NCI-H524 (cell line): ENCODE measurements at regions not wholly inside any gene's neighbourhood (a gene's known extent, or its start where the extent isn't known, plus 50 kb on each side); places are given as distances from the start of the nearest gene placed in this dataset.

Experiments used
- DNase-seq, 2 experiments: peaks; one replicate each; lab custom pipeline; 2025; lab: John Stamatoyannopoulos, UW

DNA sequence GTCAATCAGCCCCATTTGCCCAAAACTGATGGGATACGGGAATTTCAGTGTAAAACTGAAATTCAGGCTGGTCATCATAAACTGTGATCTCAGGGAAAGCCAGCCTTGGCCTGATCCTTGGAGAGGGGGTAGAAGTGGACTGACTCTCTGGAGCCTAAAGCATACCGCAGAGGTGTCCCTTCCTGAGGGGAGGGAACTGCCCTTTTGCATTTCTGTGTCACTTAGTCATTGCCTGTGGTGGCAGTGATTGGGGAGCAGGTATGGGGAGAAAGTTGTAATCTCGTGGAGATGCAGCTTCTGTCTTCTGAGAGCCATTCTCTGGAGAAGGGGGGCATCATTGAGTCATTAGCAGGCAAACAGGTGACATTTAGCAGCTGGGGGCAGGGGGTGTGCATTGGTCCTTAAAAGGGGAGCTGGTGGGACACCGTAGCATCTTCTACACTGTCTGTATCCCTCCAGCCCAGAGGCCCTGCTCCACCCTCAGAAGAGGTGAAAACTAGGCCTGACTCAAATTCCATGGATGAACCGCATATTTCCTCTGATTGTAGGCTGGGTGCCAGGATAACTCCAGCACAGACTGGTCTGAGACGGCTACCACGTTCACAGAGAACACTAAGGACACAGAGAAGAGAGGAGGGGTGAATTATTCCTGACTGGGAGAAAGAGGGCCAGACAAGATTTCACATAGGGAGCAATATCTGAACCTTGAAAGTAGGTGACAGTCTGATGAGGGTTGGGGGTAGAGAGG, 143.3 kb downstream of the SEC61B start:
- DNase-seq, result no peak

DNA sequence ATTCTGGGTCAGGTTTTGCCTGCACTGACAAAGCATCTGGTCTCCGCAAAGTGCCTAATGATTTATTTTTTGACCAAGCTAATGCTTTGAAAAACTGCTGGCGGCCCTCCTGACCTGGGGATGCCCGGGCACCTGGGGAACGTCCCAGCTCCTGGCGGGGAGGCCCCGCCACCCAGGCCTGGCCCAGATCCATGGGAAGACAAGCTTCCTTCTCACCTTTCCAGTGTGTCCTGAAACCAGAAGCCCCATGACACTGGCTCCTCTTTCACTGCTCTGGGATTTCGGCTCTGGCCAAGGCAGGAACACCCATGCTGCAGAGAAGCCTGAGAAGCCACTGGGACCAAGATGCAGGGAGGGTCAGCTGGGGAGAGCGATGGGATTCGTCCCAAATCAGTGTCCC, 144.1 kb downstream of the SEC61B start:
- no peak for DNase-seq

DNA sequence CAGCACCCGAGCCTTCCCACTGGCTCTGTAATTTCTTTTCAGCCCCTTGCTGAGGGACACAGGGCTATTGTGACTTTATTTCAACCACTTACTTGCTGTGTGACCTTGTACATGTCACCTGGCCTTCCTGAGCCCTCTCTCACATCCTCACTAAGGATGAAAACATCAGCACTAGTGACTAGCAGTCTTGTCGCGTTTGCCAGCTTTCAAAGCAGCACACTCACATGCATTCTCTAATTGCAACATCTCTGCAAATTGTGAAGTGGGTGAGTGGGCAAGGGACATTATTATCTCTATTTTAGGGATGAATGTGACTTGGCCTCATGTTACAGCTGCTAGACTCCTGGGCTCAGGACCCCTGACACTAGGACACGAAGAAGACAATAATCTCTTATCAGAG, 144.5 kb downstream of the SEC61B start:
- no peak for DNase-seq

DNA sequence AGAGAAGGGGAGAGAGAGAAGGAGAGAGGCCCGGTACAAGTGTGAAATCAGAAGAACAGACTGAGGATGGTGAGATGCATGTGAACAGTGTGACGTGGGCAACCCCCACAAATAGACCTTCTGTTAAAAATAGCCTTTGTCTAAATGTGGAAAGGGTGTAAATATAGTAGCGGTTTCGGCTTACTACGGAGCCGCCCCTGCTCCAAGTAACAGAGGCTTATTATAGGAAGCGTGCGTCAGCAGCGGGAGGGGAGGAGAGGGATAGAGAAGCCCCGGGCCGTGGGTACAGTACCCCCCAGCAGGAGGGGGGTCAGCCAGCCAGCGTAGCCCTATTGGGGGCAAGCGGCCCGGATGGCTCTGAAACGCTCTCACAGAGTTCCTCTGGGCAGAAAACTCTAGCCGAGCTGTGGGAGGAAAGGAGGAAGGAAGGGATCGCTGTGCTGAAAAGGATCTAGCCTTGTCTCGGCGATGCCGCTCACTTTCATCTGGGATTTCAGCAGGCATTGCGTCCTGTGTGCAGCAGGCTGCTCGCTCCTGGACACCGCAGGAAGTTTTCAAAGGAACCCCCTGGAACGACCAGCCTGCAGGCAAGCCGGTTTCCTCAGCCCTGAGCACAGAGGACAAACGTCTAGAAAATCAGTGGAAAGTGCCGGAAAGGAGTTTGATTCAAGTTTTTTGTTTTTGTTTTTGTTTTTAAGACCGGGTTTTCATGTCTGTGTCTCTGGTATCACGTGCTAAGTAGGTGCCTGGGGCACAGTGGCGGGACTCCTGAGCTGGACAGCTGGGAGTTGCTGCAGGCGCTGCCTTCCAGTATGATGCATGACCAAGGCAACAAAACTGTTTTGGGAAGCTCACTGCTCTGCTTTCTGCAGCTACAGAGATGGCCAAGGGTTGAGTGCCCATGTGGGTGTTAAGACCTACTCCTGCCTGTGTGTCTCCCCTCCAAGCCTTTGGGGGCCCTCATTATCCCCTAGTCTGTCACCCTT, 146.6 kb downstream of the SEC61B start:
- DNase-seq, result peak in 1 of 2 experiments; percentile 38

DNA sequence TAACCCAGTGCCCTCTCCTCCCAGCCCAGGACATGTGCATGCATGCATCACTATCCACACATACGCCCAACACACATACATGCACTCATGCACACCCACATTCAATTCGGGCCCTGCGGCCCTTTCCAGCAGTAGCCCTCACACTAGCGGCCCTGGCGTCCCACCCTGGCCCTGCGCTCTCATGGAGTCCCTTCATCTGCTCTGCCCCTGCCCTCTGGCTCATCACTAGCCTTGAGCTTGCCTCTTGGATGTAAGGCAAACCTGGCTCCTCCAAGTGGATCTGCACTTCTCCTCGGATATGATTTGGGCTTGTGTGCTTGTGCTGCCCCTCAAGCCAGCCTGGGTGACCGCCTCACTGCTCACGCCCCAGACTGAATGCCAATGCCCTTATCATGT, 147.2 kb downstream of the SEC61B start:
- DNase-seq, result no peak

DNA sequence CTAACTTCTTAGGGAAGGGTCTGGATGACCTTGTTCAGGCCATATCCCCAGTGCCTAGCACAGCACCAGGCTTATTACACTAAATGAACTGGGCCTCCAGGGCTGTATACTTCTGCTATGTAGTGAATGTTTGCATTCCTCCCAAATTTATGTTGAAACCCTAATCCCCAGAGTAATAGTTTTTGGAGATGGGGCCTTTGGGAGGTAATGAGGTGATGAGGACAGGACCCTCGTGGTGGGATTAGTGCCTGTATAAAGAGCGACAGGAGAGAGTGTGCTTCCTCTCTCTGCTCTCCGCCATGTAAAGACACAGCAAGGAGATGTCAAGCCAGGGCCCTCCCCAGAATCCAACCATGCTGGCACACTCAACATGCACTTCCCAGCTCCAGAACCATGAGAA, 148.3 kb downstream of the SEC61B start:
- DNase-seq, result no peak

DNA sequence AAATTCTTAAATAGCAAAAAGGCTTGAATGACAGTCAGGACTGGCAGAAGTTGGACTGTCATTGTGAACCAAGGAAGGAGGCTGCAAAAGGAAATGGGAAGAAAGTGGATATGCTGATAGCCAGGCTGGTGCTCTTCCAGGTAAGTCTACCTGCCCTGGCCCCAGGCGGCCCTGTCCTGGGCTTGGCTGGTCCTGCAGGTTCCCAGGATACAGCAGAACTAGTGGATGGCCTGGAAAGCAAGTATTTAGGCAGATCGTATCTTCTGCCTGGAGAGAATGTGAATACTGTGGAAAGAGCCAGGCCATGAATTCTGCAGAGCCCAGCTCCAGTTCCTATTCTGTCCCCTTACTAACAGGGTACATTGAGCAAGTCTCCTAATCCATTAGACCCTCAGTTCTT, 149.3 kb downstream of the SEC61B start:
- no peak for DNase-seq

DNA sequence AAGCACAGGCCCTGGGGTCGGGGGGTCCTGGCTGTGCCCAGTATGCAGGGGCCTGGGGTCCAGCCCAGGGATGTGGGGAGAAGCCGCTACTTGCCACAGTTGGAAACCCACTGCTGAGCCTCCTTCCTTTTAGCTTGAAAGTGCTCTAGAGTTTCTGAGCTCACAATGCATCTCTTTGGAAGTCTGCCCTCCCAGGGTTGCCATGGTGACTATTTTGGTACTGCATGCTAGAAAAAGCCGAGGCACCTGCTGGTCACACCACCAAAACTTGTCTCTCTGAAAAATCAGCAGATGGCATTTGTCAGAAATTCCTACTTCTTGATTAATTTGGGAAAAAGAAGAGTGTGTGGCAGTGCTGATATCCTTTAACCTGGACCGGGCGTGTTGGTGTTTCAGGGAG, 151.8 kb downstream of the SEC61B start:
- DNase-seq, result peak; percentile 37 to 77

DNA sequence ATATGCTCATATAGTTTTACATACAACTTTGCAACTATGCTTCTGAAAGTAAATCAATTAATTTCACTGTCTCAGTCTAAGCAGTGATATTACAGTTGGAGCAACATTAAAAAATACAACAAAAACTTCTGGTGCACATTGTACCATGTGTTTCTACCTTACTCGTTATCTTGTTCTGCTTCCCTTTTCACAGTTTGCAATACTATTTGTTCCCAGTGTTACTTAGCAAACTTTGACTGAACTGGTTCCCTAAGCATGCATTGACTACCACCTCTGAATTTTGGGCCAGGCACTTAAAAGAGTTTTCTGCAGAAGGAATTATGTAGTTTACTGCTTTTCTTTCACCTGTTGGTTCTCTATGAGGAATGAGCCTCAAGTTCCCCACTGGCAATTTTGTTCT, 152.7 kb downstream of the SEC61B start:
- no peak for DNase-seq

DNA sequence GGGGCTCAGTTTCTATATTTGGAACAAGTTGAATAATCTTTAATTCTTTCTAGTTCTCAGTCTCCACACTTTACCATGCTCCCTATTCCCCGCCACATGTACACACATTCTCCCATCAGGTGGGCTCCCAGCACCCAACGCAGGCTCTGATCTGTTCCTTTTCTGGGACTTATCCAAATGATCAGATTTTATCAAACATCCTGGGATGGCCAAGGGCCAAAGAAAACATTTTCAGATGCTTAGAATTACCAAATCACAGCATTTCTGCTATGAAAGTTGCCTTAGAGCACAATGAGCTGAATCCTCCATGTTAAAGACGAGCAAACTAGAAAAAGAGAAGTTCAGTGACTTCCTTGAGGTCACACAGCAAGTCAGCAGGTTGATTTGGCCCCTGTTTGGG, 153.4 kb downstream of the SEC61B start:
- DNase-seq, result no peak

DNA sequence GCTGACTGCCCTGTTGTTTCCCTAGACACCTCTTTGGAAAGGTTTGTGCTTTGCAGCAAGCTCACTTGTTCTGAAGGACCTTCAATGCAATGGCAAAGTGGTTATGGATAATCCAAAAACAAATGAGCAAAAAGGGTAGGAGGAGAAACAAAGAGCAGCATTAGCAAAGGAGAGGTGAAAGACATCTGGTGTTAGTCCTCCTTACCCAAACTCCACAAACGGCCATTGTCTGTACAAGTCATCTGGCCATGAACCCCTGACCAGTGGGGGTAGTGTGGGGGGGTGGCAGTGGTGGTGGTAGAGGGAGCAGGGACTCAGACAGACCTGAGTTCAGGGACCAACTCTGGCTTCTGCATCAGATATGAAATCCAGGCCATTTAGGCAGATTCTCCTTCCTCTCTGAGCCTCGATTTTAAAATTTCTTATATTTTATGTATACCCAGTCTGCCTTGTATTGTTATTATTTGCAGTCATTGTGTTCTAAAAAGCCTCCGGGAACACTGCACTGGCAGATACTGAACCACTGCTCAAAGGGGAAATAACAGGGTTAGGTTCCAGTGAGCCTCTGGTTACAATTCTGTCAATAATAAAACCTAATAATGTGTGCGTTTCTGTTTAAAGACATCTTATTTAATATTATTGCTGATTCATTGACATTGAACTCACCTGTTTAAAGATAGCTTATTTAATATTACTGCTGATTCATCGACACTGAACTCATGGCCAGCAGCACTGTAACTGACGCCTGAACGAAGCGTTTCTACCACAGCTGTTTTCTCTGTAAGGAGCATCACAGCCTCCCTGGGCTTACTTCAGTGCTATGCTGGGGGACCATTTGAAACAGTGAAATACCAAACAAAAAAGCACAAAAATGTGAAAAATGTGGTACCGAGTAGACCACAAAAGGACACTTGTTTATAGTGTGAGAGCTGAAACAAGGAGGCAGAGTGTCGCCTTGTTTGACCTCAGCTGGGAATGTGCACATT, 156.0 kb downstream of the SEC61B start:
- DNase-seq, result no peak

DNA sequence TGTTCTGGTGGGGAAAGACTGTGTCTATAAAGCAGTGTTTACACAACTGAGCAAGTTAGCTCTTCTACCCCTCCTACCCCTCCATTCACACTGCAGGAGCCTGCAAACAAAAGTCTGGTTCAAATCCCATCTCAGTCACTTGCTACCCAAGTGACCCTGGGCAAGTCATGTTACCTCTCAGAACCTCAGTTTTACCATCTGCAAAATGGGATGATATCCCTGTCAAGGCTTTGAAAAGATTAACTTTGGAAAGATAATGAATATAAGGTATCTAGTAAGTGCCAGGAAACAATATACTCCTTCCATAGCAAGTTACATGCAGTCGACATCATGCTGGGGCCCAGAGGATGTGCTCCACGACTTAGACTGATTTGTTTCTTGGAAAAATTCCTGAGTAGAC, 161.5 kb downstream of the SEC61B start:
- DNase-seq, result no peak

DNA sequence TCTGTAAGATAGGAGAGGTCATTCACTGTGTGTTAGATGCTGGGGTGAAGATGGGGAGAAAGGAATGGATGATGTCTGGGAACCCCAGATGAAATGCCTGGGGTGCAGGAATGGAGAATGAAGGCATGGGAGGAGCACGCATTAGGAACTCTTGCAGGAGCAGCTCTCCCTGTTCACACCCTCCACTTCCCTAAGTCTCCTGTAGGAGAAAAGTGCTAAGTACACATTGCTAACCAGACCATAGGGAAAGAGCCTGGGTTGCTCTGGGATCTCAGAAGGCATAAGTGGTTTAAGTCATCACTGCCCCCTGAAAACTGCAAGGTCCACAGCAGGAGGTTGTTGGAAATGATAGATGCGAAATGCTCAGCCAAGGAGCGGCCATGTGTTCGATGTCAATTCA, 163.1 kb downstream of the SEC61B start:
- peak; percentile 32 to 62 for DNase-seq

DNA sequence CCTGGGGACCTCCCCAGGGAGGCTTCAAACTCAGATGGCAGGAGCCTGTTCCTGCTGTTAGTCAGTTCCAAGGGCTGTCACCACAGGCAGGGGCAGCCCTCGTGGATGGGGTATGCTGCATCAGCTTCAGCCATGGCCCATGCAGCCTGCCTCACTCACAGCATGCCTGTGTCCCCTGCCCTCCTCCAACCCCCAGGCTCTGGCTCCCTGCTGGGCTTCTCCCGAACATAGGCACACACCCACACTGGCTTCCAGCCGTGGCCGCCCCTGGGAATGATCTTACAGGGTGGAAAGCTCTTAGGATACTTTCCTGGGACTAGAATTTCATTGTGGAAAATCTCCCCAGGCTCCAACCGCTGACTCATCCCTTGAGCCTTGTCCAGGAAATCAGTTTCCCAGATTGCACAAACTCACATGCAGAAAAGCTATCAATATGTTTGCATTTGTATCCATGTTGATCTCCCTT, 163.8 kb downstream of the SEC61B start:
- DNase-seq, result peak; percentile 54 to 92

DNA sequence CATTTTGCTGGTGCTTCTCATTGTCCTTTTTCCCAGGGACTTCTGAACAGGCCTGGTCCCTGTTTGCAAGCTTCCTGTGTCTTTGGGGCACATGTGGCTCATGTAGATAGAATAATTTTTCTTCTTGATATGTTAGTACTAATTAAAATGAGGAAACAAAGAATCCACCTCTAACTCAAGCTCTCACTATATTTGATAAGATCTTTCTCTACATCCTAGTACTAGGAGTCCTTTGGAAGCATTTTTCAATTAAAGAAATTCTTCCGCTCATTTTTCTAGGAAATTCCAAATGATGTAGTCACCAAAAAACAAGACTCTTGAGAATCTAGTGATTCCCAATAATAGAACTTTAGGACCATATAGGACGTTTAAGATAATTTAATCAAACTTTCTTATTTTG, 165.3 kb downstream of the SEC61B start:
- DNase-seq, result no peak

DNA sequence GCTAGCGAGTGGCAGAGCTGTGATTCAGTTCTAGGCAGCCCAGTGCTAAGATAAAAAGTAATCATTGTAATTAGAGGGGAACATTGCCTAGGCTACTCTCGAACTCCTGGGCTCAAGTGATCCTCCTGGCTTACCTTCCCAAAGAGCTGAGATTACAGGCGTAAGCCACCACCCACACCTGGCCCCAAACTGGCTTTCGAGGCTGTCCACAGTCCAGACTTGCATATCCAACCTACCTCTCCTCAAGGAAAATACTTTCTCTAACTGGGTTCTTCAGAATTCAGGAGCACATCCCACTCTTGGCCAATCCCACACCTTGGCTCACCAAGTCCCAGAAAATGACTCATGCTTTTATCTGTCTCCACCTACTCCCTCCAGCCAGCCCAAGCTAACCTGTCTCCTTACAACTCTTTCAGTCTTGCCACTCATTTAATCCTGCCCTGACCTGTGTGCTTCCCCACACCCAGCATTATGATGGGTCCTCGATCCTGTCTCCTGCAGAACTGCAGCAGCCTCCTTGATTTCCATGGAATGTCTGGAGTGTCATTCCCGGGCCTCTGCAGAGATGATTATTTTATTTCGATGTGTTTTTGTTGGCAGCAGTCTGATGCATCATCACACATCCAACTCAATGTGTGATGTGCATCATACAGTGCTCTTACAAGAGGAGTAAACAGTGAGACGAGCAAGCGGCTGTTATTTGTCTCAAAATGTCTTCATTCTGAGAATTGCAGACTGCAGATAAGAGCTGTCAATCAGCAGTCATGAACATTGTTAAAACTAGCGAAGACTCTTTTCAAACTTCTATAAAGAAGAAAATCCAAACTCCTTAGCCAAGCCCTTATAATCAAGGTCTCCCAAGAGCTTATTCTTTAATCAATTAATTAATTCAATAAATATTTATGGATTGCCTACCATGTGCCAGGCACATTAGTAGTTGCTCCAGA, 167.3 kb downstream of the SEC61B start:
- no peak for DNase-seq

DNA sequence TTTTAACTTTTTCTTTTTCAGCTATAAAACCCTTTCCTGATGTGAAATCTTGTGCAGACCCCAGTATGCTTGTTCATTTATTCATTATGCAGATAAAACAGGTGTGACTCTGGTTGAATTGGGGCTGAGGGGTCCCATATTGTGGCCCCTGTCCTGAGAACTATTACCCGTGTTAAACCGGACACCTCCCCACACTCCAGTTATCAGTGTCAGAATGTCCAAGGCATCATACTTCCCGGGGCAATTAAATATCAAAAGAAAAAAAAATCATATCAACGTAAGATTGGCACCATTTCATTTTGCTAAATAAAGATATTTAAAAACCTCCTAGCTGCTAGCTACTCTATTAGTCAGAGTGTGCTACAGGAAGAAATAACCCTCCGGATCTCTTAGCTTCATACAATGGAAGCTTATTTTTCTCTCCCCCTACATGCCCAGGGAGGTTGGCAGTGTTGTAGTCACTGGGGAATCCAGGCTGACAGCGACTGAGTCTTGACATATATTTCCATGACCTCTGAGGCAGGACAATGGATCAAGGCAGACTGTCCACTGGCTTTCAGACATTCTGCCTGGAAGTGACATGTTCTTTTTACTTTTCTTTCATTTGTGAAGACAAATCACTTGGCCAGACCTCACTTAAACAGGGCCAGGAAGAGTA, 170.0 kb downstream of the SEC61B start:
- DNase-seq, result no peak

DNA sequence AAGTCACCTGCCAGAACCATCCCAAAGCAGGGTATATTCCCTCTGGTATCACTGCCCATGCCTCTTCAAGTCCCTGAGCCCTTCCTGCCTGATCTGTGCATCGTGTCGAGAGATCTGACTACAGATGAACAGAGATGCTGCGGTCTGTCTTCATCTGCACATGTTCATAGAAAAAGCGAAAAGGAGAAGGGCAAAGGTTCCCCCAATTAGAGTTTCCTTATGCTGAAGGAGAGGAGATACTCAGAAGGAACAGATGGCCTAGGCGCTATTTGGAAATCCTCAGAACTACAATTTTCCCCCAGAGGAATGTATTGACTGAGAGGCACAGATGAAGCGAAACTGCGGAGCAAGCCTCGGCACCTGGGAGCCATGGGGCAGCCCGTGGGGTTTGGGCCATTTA, 170.9 kb downstream of the SEC61B start:
- DNase-seq, result peak; percentile 66 to 89

DNA sequence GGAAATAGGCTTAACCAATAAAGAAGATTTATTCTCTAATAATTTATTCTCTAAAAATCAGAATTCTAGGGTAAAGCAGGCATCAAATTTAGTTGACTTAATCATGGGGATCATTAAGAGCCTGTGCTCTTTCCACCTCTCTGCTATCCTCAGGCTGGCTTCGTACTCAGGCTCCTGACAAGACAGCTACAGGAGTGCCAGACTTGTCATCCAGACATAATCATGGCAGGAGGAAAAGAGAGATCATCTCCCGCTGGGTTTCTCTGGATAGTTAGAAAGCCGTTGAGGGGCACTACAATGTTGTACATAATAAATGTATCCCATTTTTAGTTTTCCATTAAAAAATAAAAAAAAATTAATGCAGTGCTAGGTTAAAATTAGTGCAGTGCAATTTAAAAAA, 171.9 kb downstream of the SEC61B start:
- no peak for DNase-seq

DNA sequence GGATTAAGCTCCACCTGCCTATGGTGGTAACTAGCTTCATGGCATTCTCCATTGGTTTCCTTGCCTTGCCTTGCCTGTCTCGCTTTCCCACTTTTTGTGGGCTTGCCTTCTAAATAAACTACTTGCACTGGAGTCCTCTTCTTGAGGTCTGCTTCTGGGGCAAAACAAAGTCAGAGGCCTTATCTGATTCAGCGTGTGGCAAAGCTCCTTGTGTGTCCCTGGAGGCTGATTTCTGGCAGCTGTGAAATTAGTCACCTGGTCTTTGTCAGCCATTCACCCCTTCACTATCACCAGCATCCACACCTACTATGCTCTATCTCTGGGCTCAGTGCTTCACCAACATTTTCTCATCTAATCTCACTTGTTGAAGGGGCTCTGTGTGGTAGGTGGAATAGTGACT, 176.2 kb downstream of the SEC61B start:
- peak in 1 of 2 experiments; percentile 66 for DNase-seq
